HG02642 (cell line): ENCODE measurements at regions not wholly inside any gene's neighbourhood (a gene's known extent, or its start where the extent isn't known, plus 50 kb on each side); places are given as distances from the start of the nearest gene placed in this dataset.

Experiments used
- ATAC-seq: cut with Tn5 transposase; IDR thresholded peaks from one replicate; pipeline ENCODE4 v1.9.1; 2021; ENCODE audit warnings: mild to moderate bottlenecking; ENCODE audit not compliant: unreplicated experiment, poor library complexity

DNA sequence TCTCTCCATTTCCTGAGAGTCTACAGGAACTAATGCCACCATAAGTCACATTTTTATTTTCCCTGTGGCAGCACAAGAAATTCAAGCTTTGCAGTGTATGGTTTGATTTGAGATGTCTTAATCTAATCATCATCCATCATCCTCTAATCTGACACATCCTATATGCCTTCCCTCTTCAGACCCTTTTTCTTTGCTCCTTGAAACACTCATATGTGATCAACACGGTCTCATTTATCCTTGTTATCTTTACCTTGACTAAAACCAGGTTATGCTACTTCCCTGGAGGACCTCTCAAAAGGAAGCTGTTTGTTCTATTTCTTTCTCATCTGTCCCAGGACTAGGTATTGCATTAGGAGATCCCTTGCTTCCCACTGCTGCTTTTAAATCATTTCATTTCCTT lies 146.9 kb upstream of the MRPS30 start:
- ATAC-seq = no peak

DNA sequence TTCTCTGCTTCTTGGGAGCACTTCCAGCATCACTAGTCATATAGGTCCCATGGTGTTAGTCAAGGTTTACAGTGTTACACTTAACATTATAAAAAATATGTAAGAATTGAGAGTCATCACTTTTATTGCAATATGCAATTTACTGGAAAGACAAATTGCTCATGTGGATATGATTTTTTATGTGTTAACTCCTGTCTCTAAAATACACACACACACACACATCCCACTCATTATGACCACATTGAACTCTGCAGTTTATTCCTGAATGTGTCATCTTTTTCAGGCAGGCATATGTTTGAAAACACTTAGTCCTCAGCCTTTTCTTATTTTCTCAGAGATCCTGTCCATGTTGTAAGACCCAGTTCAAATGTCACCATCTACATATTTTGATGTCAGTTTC lies 148.5 kb upstream of the MRPS30 start:
- ATAC-seq = no peak

DNA sequence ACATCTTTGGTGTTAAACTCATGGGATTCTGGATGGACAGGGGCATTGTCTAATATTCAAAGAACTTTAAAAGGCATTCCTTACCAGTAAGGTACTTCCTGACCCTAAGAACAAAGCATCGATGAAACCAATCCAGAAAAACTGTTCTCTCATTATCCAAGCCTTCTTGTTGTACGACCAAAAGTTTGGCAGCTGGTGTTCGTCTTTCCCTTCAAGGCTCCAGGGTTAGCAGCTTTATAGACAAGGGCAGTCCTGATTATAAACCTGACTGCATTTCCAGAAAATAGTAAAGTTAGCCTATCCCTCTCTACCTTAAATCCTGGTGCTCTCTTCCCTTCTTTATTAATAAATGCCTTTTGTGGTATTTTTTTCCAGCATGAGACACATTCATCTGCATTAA lies 149.4 kb upstream of the MRPS30 start:
- no peak for ATAC-seq

DNA sequence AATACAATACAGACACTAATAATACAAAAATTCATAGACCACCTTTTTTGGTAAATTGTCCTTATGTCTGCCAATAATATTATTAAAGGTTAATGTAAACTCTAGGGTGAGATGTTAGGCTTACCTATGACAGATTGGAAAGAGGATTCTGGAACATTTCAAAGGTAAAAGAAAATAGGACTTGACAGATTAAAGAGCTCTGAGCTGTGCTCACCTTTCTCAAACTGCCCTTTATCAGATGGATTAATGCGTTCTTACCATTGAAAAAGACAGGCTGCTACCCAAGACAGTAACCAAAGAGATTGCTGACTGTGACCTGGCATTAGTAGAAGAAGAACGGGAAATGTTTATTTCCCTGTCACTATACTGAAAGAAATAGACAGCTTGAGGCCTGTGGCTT lies 156.1 kb upstream of the MRPS30 start:
- no peak for ATAC-seq

DNA sequence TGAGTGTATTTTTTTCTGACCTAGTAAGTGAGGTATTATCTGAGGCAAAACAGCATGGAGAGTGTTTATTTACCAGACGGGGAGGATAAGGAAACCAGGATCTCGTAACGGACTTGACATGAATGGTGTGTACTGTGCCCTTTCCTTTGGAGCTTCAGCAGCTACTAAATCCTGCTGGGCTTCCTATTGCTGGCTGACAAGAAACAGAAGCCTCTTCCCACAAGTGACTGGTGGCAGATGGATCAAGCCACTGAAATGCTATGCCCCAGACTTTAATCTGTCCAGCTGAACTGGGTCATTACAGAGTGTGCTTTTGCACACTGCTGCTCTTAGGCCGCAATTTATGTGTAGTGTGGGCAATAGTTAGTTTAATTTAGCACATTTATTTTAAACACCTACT lies 162.7 kb upstream of the MRPS30 start:
- ATAC-seq = no peak

DNA sequence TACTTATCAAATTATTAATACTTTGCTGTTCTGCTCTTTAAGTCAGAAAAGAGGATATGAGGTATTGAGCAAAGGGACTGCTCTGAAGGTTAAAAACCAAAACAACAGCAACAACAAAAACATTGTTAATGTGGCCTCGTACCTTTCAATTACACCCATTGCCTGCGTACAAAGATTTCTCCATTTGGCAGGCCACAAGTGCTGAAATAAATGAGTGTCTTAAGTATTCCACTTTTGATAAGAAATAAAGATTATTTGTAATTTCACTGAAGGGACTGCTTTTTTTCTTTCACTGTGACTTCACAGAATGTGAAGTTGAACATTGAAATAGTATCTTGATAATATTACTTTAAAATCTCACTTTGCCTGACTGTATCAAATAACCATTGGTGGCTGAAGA lies 163.2 kb upstream of the MRPS30 start:
- no peak for ATAC-seq

DNA sequence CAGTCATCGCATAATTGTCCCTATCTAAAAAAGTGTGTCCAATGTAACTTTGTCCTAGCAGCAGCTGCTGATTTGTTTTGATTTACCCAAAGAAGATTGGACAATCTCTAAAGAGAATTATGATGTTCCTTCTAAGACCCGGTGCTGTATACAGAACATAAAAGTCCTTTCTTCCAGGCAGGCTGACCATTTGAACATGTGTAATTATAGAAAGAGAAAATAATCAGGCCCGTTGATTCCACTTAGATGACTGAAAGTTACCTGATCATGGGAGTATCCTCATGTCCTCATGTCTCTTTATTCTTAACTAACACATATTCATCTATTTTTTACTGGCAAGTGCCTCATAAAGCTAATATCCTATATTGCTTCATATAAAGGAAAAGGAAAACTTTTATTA lies 164.1 kb upstream of the MRPS30 start:
- no peak for ATAC-seq

DNA sequence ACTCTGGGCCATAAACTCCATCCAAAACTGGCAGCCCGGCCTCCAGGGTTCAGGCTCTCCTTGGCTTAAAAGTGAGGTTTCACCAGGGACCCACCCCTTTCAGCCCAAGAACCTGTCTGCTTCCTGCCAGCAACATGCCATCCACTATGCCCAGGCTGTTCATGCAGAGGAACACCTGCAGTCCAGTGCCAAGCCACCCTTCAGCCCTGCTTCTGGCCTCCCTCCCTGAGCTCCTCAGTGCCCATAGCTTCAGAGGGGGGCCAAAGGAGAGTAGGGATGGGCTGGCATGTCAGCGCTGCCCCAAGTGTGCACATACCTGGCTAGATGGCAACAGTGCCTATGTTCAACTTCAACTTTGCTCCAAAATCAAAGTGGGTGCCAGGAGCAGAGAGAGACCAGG lies 166.9 kb upstream of the MRPS30 start:
- ATAC-seq = no peak

DNA sequence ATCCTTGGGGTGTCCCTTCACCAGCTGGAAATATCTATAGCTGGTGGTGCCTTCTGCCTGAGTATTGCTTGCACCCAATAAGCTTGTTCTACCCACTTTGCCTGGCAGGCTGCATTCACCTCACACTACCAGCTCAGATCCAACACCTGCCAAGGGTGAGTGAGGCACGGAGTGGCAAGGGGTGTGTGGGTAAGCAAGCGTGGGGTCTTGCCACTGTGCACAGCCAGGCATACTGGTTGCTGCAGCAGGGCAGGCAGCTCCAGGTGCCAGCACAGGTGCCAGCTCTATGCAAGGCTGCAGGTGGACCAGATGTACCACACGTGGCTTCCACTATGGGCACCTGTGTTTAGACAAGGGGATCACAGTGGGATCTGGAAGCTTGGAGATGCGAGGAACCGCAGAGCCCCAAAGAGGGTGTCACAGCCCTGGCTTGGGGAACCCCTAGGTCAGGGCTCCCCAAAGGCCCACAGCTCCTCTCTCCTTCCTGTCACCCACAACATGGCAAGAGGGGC lies 167.7 kb upstream of the MRPS30 start:
- ATAC-seq = no peak

DNA sequence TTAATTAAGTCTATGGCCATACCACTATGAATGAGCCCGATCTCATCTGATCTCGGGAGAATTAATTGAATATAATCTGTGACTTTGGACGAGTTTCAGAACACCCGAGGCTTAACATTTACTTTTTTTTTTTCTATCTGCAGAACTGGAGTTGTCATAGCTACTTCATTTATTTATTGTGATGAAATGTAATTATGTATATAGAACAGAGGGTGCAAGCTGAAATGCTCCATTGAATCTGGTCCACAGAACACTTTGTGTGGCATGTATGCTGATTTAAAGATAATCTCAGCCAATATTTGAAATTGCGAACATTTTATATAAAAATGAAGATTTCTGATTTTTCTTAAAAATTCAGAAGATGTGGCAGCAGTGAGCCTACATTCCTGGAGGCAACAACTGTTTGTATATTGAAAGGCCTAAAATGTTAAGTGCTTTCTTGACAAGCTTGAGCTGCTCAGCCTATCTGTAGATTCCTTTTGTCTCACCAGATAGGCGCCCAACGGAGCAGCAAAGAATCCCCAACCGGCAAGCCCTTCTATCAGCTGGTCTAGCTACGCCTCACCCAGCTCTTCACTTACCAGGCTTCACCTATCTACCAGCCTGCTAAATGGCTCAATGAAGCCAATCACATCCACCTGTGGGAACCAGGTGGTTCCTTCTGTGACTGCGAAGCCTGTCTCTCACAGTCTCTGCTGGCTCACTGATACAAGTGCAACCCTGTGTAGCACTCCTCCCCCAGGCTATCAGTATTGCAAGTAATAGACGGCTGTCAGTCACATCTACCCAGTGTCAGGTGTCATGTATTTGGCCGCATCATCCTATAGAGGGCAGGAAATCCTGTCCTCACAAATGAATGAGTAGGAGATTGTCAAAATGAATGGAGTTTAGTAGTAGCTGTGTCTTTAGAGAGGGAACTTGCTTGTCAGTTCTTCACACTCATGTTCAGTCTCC lies 170.6 kb upstream of the MRPS30 start:
- ATAC-seq = no peak

DNA sequence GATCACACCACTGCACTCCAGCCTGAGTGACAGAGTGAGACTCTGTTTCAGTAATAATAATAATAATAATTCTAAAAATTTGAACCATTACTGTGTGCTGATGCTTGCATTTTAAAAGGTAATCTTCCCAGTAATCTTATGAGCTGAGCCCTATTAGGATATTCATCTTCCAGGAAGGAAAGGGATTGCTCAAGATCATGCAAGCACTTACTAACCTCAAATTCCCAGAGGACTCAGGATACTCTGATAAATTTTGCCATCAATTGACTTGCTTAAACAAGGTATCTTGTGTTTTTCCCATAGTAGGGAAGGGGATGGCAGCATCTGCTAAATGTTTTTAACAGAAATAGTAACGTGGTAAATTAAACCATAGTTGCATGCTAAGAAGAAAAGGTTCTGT lies 176.4 kb upstream of the MRPS30 start:
- ATAC-seq = no peak

DNA sequence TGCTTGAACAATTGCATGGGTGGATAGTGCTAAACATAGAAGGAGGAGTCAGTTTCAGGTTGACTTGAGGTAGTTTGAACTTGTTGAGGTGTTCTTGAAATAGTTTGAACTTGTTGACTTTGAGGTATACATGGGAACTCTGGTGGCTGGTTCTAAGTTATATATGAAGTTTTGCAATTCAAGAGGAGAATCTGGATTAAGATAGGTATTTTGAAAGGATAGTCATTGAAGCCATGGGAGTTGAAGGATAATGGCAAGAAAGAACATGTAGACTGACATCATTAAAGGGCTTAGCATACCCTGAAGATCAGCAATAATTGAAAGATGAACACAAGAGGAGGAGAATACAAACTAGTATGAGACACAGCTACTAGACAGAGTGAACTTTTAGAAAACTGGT lies 181.9 kb upstream of the MRPS30 start:
- ATAC-seq = no peak

DNA sequence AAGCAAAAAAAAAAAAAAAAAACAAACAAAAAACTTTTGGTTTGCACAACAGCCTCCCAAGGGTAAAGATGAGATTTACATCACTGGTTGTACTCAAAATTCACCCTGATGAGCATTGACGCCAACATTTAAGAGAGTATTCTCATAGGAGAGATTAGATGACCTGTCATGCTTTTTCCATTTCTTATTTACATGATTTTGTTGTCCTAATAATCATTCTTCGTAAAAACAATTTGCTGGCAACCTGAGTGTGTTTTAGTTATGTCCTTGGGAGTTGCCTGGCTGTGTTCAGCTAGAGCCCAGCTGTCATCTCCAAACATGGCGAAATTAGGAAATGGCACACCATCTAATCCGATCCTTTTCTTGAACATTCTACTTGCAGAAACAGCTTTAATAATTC lies 186.4 kb upstream of the MRPS30 start:
- no peak for ATAC-seq

DNA sequence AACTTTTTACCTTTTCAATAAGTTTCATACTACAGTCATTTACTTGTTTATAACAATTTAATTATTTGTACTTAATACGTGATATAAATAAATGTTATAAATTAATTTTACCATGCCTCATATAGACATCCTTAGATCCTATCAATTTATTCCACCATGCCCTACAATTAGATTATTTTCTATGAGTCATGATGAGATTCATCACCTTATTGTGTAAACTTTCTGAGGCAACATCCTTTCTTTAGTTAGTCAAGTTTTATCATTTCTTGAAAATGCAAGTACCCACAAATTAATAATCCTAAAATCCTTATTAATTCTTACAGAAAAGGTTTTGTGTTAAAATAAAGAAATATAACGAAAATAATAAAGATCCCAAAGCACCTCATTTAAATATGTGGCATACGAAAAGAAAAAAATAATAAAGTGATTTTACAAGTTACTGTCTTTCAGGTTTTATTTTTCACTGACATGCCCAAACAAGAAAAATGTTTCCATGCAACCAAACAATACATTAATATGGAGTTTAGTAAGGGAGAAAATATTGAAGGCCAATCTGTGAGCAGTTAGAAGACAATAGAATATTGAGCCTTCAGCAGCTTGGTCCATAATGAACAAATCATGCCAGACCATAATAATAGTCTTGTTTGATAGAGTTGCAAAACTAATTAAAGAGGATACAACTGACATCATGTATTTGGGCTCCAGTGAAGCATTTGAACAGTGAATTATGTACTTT lies 188.7 kb upstream of the MRPS30 start:
- ATAC-seq = no peak

DNA sequence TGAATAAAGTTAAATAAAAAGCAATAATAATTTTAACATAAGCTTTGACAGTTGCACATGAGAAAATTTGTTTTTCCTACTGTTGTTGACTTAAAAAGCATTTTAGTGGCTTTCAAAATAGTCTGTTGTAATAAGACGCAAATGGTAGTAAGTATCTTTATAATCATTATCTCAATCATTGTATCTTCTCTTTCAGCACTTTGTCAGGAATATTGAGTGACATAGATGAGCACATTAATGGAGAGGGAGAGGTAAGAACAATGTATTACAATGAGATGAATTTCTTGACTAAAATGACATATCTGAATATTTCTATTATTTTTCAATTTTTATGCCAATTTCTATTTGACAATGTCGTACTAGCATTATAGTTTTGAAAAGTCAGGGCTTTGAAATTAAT lies 193.9 kb upstream of the MRPS30 start:
- ATAC-seq = no peak

DNA sequence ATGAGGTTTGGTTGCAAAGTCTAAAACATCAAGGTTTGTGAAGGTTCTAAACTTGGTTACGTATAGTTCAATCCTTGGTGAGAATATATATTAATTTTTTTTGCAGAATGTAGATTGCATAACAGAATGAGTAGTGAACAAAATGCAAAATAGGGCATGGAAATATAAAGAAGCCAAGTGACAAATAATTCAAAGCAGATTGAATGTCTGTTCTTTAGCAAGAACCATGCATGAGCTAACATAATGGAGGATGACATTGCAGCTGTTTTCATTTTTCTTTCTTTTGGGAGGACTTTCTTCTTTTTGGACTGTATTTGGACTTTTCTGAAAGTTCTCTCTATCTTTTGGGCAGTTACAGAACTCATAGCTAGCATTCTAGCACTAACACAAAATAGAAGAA lies 194.8 kb upstream of the MRPS30 start:
- ATAC-seq = no peak

DNA sequence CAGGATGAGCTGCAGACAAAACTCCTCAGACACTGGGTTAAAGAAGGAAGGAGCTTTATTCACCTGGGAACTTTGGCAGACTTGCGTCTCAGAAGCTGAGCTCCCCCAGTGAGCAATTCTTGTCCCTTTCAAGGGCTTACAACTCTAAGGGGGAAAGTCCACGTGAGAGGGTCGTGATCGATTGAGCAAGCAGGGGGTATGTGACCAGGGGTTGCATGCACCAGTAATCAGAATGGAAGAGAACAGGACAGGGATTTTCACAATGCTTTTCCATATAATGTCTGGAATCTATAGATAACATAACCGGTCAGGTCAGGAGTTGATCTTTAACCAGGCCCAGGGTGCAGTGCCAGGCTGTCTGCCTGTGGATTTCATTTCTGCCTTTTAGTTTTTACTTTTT lies 202.8 kb upstream of the MRPS30 start:
- no peak for ATAC-seq

DNA sequence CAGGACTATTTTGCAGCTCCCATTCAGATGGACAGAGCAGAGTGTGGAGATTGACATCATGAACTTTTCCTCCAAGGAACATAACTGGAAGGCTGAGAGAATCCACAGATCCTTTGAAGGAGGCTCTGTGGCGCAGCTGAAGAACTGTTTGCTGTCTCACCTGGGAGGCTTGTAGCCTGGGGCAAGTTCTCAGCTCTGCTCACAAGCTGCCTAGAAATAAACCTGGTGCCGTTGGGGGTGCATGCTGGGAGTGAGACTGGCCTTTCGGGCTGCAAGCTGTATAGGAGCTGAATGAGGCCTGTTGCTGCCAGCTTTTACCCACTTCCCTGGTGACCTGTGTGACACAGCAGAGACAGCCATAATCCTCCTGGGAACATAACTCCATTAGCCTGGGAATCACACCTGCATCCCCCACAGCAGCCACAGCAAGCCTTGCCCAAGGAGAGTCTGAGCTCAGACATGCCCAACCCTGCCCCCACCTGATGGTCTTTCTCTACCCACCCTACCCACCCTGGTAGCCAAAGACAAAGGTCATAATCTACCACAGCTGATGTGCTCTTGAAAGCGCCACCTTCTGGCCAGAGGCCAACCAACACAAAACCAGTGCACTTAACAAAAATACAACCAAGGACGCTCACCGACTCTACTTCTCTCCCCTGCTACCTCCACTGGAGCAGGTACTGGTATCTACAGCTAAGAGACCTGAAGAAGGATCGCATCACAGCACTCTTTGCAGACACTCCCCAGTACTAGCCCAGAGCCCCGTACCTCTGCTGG lies 205.1 kb upstream of the MRPS30 start:
- ATAC-seq = no peak

DNA sequence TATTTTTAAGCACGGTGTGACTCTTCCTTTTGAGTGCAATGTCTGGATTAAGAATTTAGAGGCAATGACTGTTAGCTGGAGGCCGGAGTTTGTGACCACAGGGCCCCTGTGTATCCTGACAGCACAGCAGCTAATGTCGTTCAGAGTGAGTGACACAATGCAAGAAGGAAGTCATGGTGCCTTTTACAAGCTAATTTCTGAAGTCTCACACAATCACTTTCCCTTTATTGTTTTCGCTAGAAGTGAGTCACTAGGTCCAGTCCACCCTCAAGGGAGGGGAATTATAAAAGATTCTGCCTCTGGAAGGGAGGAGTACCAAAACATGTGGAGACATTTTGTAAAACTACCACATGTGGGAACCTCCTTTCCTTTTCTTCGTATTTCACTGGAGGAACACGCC lies 185.5 kb upstream of the FGF10 start:
- no peak for ATAC-seq

DNA sequence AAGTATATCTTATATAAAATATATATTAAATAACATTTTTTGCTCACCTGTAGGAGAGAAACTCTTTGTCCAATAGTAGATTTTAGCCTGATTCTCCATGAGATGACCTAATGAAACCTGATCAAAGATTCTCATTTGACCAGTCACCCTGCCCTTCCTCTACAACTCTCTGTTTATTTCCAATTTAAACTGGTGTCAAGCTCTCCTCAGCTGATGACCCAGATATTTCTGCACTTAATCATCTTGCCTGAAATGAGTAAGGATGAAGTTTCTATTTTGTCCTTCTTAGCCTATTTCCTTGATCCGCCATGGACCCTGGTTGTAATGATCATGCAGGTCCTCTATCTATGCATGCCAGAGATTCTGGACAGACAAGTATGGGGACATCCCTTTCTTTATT lies 179.3 kb upstream of the FGF10 start:
- ATAC-seq = no peak

DNA sequence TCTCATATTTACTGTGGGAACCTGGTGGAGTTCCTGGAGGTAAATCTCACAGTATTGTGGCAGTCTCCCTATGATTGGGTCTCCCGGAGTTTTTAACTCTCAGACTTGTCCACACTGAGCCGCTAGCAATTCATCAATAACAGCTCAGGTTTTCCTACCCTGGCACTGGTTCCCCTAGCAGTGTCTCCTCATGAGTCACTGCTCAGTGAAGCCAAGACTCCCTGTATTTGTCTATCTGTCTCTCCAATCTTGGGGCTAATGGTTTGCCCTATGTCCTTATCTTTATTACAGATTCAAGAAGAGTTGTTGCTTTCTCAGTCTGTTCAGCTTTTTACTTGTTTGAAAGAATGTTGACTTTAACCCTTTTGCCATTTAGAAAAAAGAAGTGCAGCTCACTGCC lies 176.7 kb upstream of the FGF10 start:
- no peak for ATAC-seq
